GM21367 (cell line): ENCODE measurements at regions not wholly inside any gene's neighbourhood (a gene's known extent, or its start where the extent isn't known, plus 50 kb on each side); places are given as distances from the start of the nearest gene placed in this dataset.
"Not testable (repeated sequence)": the region's sequence is repeated elsewhere in the genome, so short reads cannot be mapped to it uniquely, and the experiment has no call there.

Experiments
- ATAC-seq: cut with Tn5 transposase; IDR thresholded peaks from one replicate; pipeline ENCODE4 v1.9.1; 2021; ENCODE audit not compliant: unreplicated experiment

DNA sequence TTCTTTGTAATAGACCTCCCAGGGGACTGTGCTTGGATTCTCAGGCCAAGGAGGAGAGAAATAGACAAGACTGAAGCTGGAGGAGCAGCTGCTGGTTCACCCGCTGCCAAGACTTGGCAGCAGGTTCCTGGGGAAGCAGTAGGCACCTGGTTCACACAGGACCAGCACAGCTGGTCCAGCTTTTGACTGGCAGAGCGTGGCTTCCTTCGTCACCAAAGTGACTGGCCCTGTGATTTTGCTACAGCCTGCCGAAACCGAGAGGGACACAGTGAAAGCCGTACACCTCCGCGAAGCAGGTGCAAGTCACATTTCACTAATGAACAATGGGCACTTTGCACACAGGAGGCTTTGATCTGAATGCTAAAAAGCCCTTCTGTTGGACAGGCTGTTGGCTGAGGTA, 199.0 kb downstream of the RNF144B start:
- ATAC-seq, result no peak

DNA sequence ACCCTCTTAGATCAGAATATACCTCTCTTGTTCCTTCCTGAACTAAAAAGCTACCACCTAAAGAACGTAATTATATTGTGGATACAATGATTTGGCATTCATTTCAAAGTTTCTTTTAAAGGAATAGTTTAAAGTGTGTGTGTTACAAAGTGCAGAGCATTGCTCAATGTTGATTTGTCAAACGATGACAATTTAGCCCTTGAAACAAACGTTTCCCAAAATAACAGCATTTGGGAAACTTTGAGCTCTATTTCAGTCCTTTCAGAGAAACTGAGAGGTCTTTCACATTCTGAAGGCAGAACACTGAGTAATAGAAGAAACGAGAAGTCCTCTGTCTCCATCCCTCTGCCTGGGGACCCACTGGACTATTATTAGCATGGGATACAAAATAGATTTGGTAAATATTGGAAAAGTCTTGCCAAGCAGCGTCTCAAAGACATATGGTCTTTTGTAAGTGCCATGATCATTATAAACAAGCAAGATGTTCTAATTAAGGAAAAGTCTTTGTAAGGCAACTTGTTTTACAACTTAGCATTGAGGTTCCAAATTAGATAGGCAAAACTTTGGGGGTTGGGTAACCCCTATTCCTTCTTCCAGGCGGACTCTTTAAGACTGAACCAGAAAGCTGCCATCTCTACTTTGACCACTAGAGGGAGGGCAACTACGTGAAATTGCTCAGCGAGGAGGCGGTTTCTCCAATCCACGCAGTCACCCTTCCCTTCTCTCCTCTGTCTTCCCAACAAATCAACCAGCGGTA, 208.8 kb downstream of the RNF144B start:
- ATAC-seq, result peak; percentile 86

DNA sequence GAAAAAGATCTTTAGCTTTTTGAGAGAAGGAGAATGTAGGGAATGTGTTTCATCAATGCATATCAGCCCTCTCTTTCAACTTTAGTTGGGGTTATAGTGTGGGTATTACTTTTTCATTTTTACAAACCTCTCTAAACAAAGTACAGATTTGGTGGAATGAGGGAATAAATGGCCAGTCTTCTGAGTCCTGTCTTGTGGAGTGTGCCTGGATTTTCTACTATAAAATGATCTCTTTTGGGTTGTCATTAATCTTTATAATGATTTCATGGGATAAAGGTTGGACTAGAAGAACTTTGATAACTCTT, 209.3 kb downstream of the RNF144B start:
- ATAC-seq, result peak; percentile 16

DNA sequence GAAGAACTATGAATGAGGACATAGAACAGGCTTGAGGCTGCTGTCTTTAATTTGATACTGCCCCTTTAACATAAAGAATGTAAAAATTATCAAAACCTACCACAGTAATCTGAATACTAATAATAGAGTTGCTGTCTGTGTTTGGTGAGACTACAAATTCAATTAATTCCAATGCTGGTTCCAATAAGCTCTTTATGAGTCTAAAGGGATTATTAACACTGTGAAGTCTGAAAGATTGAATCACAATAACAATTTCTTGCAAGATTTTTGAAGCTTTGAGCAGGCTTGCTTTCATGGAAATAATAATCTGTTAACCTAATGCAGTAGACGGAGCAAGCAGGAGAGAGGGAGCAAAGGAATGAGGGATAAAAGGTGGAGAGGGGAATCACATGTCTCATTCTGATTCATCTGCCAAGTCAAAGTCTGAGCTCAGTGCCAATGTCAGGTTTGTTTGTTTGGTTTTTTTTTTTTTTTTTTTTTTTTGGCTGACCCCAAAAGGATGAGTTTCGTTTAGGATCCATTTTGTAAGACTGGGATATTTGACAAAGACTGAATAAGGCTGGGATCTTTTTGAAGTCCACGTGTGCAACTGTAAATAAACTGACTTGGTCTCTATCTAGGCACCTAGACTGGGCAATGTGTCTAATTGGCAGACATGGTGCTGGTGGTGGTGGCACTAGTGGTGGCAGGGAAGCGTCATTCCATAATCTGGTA, 211.6 kb downstream of the RNF144B start:
- no peak for ATAC-seq

DNA sequence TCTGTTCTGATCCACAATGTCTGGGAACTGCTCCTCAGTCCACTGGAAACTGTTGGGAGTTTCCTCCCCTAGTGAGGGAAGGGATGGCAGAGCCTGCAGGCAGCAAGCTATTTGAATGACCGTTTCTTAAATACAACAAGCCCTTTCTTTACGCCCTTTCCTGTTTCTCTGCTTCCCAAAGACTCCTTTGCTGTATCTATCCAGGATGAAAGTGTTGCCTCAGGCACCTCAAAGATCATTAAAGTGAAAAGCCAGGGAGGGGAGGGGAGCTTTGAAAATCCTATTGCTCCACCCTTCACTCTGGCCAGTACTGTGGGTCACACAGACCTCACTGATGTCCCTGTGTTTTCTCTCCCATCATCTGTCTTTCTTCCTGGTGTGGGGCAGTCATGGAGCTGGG, 213.1 kb downstream of the RNF144B start:
- ATAC-seq, result no peak

DNA sequence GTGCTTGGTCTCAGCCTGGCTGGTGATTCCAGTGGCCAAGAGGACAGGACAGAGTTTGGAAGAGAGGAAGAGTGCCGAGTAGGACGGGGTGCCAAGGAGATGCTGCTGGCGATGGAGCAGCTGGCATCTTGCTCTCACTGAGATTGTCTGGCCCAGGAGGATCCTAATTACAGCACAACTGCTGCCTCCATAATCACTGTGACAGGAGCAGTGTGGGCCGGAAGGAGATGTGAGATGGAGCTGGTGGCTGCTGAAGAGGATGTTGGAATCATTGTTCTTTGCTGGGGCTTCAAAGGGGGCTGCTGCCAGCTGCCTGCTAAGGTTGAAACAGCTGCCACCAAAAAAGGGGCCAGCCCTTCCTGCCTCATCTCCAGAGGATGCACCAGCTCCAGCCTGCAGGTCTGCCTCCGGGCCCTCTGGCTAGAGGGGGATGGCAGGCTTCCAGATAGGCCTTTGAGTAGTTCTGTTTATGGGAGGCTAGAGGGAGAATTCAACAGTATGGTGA, 214.4 kb downstream of the RNF144B start:
- ATAC-seq, result no peak

DNA sequence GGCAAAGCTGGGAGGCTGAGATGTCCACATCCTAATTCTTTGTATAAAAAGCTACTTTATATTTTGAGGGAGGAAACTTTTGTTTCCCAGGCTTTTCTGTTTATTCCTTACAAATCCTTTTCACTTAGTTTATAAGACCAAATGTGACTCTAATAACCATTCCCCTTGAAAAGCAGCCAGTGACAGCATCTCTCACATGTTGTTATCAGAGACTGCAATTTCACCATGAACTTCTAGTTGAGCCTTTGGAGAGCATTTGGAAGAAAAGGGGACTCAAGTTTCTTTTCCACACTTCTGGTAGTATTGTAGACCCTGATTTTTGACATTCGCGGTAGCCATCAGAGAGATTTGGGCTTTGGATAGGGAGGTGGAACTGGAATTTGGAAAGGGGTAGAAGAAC, 215.8 kb downstream of the RNF144B start:
- no peak for ATAC-seq

DNA sequence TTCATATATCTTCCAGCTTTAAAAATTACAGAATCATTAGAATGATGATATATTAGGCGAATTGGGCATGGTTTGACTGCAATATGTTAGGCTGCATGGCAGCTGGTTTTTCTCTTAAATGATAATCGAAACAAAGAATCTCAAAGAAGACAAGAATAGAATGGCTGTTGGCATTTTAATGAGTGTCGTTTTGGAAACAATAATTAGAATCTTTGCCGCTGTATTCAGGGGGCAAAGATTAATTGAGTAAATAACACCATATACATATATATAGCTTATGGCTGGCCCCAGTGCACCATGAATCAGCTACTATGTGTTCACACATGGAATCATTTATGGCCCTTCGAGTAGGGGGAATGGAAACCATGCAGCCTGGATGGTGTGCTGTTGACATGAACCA, 216.2 kb downstream of the RNF144B start:
- no peak for ATAC-seq

DNA sequence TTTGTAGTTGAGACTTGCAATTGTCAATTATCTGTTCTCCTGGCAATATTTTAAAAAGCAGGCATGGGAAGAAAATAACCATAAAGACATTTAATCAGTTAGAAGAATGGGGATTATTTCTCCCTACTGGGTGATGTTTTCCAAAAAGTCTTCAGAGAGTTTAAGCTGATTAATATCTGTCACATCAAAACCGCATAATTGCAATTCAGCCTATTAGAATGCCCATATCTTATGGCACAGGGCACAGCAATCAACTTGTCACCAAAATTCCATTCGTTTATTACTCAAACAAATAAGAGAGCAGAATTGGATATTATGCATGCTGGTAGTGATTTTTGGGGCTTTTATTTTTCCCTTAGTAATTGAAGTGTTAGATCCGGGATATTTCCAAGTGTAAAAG, 218.7 kb downstream of the RNF144B start:
- no peak for ATAC-seq

DNA sequence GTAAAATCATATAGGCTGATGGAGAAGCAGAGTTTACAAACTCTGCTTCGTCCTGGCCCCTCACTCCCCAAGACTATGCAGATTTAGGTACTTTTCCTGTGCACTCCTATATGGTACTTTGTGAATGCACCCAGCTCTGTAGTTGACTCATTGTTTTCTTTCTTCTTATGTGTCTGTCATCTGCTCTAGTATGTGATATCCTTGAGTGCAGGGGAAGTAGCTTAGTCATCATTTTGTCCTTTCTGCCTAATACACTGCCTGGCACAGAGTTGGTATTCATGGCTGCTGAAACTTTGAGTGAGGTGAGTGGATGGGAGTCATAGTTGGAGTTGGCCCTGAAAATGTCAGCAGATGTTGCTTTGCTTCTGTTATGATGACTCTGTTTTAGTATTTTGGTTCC, 222.6 kb downstream of the RNF144B start:
- no peak for ATAC-seq

DNA sequence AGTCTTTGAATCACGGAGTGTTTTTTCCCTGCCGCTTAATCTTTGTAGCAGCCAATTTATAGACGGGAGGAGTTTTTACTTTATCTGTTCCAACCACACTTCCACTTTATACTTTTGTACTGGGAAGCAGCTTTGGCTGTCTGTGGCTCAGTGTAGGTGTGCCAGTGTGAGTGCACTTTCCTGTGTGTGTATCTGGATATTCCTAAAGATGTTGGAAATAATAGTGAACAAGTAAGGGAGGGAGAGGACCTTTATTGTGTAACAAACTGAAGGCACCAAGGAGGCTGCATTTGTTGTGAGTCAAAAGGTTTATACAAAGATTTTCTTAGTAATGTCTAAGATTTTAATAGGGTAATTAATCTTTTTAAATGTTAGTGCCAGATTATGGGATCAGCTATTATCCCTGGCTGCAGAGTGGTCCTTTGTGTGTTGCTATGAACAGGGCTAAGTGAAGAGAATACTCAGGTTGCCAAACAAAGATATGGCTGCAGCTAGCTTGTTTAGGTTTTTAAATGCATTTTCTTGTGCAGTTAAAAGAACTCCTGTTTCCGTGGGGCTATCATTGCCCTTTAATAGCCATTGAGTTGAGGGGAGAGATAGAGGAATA, 226.3 kb downstream of the RNF144B start:
- ATAC-seq, result no peak

DNA sequence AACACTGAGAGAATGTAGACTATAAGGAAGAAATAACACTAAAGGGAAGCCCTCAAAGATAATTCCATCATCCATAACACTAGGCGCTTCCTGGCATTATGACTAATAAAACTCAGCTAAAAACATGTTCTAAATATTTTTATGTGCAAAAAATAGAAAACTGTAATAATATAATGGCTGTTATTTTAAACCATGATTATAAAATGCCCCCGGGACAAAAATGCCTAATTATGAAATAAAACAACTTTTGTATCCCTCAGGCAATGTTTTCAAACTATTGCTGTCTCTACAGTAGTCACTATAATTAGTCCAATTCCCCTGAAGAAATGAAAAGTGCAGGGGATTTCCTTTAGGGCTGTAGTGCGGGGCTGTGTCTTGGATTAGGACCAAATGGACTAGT, 242.4 kb downstream of the RNF144B start:
- ATAC-seq, result no peak

DNA sequence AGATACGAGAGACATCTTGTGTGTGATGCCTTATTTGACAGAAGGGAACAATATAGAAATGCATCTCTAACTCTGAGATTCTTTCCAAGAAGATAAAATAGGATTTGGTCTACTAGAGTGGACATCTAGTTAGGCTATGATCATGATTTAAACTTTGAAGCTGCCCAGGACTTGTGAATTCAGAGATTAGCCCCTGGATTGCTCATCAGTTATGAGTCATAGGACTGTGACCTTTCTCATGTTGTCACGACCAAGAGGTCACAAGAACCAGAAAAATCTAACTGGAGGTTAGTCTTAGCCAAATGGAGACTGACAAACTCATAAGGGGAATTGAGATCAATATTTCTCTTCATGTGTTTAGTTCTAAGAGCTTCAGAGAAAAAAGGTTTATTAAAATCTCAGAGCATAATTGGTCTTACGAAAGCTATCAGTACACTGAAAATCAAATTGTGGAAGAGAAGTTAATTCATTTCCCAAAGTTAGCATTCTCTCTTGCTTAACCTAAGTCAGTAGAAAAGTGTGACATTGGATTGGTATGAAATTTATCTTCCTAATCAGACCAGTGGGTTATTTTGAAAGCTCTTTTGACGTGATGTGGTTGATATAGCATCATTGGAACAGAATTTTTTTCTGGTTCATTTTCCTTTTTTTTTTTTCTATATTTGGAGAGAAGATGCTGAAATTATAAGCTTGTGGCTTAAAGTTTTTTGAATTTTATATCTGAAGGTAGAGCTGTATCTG, 245.7 kb downstream of the RNF144B start:
- no peak for ATAC-seq

DNA sequence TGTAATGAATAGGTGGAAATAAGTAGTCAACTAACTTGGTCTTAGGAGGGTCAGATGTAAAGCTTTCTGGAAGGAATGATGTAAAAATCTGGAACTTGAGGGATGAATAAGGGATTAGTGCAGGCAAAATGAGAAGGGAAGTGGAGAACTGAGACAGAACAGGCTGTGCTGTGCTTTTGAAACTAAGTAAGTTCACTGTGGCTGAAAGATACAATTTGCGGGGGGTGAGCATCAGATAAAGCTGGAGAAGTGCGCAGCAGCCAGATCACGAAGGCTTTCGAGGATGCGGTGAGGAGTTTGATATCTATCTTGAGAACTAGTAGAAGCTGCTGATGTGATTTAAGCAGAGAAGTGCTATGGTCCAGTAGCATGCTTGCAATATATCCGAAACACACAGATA, 247.8 kb downstream of the RNF144B start:
- no peak for ATAC-seq

DNA sequence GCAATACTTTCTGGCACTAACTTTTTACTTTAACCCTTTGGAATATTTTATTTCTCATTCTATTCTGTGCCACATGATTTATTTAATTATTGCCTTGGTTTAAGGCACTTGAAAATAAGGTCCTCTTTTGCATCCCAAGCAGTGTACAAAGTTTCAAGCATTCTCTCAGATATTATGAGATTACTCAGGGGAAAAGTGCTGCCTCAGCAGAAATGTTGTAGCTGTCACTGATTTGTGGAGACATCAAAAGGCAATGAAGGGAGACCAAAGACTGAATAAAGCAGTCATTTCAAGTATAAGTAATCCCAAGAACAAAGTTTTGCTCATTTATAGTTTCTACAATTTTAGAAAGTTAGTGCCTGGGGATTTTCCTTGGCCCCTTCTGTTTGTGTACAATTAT, 253.0 kb downstream of the RNF144B start:
- ATAC-seq, result no peak

DNA sequence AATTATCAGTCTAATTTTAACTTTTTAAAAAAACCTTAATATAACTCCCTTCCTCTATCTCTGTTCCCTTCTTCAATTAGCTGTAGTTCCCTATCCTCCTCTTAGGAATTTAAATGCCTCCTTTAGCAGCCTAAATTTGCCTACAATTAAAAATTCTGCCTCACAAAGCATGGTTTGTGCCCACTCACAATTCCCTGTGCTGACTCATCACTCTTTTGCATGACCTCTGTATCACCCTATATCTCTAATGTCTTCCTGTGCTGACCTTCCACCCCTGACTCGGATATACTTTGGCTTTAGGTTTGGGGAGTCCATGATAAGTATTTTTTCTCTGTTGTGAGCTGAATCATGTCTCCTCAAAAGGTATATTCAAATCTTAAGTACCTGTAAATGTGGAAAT, 253.6 kb downstream of the RNF144B start:
- ATAC-seq, result no peak

DNA sequence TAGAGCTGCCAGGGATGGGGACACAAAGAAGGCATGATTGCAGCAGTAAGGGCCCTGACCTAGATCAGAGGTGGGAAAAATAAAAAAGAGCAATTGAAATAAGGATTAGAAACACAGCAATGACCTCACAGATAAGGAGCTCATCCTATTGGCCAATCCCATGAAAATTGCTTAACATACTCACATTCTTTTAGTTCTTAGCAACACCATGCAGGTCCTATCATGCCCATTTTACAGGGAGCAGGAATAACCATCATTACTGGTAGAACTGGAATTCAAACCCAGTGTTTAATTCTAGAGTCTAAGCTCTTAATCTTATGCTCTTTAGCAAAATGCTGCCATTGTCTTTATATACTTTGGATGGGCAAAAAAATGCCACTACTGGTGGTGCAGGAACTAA, 267.7 kb downstream of the RNF144B start:
- ATAC-seq, result no peak

DNA sequence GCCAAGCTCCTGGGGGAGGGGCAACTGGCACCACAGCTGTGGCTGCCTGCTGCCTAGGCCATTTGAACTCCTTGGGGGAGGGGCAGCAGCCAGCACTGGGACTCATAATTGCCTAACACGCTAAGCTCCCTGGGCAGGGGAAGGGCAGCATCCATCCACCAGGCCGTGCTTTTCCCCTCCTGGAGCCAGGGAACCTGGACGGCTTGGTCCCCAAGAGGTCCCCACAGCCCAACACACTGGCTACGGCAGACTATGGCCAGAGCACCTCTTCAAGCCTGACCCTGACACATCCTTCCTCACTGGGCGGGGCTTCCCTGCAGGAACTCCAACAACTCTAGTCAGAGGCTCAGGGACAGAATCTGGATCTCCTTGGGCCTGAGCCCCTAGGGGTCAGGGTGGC, 269.4 kb downstream of the RNF144B start:
- ATAC-seq, result no peak

DNA sequence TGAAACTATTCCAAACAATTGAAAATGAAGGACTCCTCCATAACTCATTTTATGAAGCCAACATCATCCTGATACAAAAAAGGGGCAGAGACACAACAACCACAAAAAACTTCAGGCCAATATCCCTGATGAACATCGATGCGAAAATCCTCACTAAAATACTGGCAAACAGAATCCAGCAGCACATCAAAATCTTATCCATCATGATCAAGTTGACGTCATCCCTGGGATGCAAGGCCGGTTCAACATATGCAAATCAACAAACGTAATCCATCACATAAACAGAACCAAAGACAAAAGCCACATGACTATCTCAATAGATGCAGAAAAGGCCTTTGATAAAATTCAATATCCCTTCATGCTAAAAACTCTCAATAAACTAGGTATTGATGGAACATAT, 272.8 kb downstream of the RNF144B start:
- ATAC-seq, result not testable (repeated sequence)

DNA sequence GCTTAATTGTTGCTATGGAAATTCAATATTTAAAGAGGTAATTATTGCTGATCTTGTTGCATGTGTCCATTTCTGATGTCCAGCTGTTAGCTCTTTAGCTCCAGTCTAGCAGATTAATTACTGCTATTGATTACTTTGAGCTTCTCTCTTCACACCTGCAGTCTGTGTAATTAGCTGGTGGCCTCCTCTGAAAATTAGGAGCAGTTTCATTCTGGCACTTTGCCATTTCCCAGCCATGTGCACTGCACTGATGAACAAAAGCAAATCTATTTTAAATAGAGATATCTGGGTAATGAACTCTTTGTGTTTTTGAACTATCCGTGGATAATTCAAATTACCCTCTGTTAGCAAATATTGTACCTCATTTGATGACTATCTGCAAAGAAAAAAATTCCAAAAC, 275.9 kb downstream of the RNF144B start:
- ATAC-seq, result no peak

DNA sequence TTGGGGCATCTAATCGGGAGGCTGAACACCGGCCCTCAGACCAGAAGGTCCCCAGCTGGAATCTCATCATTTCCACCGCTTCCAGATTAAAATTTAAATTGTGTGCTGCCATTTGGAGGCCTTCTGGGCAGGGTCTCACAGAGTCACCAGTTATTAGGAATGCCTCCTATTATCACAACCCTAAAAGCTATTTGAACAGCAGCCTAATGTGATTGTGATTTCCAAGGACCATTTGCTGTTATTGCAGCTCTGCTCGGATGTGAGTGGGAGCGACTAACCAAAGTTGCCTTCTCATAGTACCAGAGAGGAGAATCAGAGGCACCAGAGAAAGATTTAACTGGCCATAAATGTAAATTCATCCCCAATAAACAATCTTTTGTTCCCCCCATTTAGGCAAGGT, 277.3 kb downstream of the RNF144B start:
- ATAC-seq, result no peak

DNA sequence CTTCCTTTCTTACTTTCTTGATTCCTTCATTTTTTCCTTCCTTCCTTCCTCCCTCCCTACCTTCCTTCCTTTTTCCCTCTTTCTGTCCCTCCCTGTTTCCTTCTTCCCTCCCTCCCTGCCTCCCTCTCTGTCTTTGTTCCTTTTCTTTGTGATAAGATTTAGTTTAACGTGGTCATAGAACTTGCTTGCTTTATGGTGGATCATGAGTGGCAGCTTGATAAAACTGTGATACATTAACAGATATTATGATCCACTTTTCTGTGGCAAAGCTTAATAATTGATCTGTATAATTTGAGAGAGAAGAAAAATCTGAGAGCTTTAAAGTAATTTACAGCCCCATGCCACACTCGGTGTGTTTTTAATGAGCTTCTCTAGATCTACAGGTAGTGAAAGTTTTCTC, 280.5 kb downstream of the RNF144B start:
- no peak for ATAC-seq
